ENCODE measurements at regions not wholly inside any gene's neighbourhood (a gene's known extent, or its start where the extent isn't known, plus 50 kb on each side); places are given as distances from the start of the nearest gene placed in this dataset.

DNA sequence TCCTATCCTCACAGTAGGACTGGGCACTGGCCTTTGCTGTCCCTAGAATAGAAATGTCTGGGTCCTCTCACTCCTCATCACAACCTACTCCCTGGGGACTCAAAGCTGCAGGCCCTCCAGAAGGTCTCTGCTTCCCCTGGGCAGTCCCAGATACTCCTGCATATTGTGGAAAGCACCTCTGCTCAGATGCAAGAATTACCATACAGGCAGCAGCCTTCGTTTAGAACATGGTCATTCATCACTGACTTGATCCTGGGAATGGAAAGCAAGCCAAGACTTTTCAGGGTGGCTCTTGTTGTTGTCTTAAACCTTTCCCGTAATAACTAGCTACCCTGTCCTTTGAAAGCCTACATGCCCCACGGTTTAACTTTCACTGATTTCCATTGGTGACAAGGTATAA lies 53.1 kb upstream of the NPAS2 start:
- Mint-ChIP-seq H3K27me3 (peaks cover 20% of the 10 kb centered on the region), H3K27ac (no peak overlapping the region), H3K4me1 (no peaks in the 10 kb centered on the region), H3K36me3 (ENCODE audit: low read depth) (no peaks in the 10 kb centered on the region), H3K9me3 (no peaks in the 10 kb centered on the region), H3K4me3 (no peak overlapping the region)
- ATAC-seq (replicated peaks): no peak

- H3K4me1 Mint-ChIP-seq: no peaks in the 10 kb centered on the region
These were observed 52.7 kb upstream of the NPAS2 start for GRCh38 chr2:100767224-100767653.

DNA sequence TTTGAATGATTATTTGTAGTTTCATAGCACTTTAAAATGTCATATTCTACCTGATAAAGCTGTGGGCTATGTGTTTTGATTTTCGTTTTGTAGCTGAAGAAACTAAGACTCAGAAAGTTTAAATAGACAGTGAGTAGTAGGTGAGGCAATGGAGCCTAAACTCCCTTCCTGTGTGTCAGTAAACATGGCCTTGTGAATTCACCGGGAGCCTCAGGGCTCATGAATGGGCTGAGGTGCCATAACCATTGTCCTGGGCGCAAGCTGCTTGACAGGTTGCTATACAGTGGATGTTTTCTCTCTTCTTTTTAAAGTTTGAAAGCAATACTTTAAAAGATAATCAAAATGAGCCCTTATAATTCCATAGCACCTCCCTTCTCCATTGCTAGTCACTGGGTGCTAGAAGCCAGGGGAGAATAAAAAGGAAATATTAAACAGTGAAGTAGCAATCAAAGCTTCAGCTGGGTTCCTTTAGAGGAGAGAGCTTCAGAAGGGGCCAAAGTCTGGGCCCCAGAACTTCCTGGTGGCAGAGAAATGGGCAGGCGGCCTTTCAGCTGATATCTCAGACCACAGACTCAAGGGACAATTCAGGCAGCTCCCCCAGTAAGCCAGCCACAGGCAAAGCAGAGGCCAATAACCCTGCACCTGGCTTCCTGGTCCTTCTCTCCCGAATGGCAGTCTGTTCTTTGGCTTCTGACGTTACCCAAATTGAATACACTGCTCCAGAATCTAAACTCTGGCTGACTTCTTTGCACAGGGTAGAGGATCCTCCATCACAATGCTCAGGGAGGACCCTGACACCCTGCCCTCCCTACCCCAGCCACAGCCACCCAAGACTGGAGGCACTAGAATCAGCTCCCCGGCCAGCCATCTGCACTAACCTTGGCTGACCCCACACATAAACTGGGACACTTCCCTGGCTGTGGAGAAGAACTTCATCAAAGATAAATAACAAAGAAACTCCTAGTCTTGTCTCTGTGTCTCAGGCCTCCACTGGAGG lies 51.8 kb upstream of the NPAS2 start:
- no peak overlapping the region for H3K4me3 Mint-ChIP-seq
- no peaks in the 10 kb centered on the region for H3K36me3 Mint-ChIP-seq (ENCODE audit: low read depth)
- H3K9me3 Mint-ChIP-seq: no peaks in the 10 kb centered on the region
- ATAC-seq (replicated peaks): no peak
- no peaks in the 10 kb centered on the region for H3K4me1 Mint-ChIP-seq
- H3K27ac Mint-ChIP-seq: no peak overlapping the region
- H3K27me3 Mint-ChIP-seq: peaks cover 19% of the 10 kb centered on the region

More at GRCh38 chr2:100767224-100767653, 52.7 kb upstream of the NPAS2 start:
- no peaks in the 10 kb centered on the region for H3K9me3 Mint-ChIP-seq
- no peak for ATAC-seq (replicated peaks)
- H3K36me3 Mint-ChIP-seq (ENCODE audit: low read depth): no peaks in the 10 kb centered on the region
- H3K27me3 Mint-ChIP-seq: peaks cover 19% of the 10 kb centered on the region
- no peak overlapping the region for H3K27ac Mint-ChIP-seq
- H3K4me3 Mint-ChIP-seq: no peak overlapping the region
